ENCODE measurements at regions not wholly inside any gene's neighbourhood (a gene's known extent, or its start where the extent isn't known, plus 50 kb on each side); places are given as distances from the start of the nearest gene placed in this dataset.
A peak's percentile ranks its signal among the peaks of the same experiment; 100 is the strongest.

DNA sequence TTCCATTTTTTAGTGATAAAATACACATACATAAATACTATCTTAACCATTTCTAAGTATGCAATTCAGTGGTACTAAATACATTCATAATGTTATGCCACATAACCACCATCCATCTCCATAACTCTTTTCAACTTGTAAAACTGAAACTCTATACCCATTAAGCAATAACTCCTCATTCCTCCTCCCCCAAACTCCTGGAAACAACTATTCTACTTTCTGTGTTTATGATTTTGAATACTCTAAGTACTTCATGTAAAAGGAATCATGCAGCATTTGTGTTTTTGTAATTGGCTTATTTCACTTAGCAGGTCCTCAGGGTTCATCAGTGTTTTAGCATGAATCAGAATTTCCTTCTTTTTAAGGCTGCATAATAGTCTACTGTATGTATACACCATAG lies 131.8 kb downstream of the TES start (continued):
- TF ChIP-seq YY2 (tag by site-specific recombination; IDR thresholded peaks at IDR 0.05) (no peak), ZNF626 (tag by site-specific recombination; IDR thresholded peaks at IDR 0.05) (no peak), ZNF169 (tag by site-specific recombination; IDR thresholded peaks at IDR 0.05) (no peak), ZNF366 (tag by site-specific recombination; conservative IDR thresholded peaks at IDR 0.05) (peak; percentile 34; the same call in 1 of the 2 replicates), ZNF510 (tag by site-specific recombination; IDR thresholded peaks at IDR 0.05; ENCODE audit: insufficient replicate concordance) (no peak), KLF8 (tag by site-specific recombination; IDR thresholded peaks at IDR 0.05) (no peak), ZNF76 (tag by site-specific recombination; IDR thresholded peaks at IDR 0.05; ENCODE audit: borderline replicate concordance, low read depth) (no peak), ZNF221 (tag by site-specific recombination; IDR thresholded peaks at IDR 0.05; ENCODE audit: borderline replicate concordance) (no peak), ZNF692 (tag by site-specific recombination; IDR thresholded peaks at IDR 0.05) (0 out of 2 replicates have a peak, but pooled peaks have one; percentile 15), REPIN1 (tag by site-specific recombination; IDR thresholded peaks at IDR 0.05; ENCODE audit: low read depth) (no peak), ZSCAN30 (tag by site-specific recombination; IDR thresholded peaks at IDR 0.05) (no peak), ZNF37A (tag by site-specific recombination; IDR thresholded peaks at IDR 0.05) (no peak)
- TF ChIP-seq, protein P1, sequence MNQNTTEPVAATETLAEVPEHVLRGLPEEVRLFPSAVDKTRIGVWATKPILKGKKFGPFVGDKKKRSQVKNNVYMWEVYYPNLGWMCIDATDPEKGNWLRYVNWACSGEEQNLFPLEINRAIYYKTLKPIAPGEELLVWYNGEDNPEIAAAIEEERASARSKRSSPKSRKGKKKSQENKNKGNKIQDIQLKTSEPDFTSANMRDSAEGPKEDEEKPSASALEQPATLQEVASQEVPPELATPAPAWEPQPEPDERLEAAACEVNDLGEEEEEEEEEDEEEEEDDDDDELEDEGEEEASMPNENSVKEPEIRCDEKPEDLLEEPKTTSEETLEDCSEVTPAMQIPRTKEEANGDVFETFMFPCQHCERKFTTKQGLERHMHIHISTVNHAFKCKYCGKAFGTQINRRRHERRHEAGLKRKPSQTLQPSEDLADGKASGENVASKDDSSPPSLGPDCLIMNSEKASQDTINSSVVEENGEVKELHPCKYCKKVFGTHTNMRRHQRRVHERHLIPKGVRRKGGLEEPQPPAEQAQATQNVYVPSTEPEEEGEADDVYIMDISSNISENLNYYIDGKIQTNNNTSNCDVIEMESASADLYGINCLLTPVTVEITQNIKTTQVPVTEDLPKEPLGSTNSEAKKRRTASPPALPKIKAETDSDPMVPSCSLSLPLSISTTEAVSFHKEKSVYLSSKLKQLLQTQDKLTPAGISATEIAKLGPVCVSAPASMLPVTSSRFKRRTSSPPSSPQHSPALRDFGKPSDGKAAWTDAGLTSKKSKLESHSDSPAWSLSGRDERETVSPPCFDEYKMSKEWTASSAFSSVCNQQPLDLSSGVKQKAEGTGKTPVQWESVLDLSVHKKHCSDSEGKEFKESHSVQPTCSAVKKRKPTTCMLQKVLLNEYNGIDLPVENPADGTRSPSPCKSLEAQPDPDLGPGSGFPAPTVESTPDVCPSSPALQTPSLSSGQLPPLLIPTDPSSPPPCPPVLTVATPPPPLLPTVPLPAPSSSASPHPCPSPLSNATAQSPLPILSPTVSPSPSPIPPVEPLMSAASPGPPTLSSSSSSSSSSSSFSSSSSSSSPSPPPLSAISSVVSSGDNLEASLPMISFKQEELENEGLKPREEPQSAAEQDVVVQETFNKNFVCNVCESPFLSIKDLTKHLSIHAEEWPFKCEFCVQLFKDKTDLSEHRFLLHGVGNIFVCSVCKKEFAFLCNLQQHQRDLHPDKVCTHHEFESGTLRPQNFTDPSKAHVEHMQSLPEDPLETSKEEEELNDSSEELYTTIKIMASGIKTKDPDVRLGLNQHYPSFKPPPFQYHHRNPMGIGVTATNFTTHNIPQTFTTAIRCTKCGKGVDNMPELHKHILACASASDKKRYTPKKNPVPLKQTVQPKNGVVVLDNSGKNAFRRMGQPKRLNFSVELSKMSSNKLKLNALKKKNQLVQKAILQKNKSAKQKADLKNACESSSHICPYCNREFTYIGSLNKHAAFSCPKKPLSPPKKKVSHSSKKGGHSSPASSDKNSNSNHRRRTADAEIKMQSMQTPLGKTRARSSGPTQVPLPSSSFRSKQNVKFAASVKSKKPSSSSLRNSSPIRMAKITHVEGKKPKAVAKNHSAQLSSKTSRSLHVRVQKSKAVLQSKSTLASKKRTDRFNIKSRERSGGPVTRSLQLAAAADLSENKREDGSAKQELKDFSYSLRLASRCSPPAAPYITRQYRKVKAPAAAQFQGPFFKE (tag by site-specific recombination; IDR thresholded peaks at IDR 0.05; ENCODE audit: borderline replicate concordance): no peak
- TF ChIP-seq, protein P2, sequence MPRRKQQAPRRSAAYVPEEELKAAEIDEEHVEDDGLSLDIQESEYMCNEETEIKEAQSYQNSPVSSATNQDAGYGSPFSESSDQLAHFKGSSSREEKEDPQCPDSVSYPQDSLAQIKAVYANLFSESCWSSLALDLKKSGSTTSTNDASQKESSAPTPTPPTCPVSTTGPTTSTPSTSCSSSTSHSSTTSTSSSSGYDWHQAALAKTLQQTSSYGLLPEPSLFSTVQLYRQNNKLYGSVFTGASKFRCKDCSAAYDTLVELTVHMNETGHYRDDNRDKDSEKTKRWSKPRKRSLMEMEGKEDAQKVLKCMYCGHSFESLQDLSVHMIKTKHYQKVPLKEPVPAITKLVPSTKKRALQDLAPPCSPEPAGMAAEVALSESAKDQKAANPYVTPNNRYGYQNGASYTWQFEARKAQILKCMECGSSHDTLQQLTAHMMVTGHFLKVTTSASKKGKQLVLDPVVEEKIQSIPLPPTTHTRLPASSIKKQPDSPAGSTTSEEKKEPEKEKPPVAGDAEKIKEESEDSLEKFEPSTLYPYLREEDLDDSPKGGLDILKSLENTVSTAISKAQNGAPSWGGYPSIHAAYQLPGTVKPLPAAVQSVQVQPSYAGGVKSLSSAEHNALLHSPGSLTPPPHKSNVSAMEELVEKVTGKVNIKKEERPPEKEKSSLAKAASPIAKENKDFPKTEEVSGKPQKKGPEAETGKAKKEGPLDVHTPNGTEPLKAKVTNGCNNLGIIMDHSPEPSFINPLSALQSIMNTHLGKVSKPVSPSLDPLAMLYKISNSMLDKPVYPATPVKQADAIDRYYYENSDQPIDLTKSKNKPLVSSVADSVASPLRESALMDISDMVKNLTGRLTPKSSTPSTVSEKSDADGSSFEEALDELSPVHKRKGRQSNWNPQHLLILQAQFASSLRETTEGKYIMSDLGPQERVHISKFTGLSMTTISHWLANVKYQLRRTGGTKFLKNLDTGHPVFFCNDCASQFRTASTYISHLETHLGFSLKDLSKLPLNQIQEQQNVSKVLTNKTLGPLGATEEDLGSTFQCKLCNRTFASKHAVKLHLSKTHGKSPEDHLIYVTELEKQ (tag by site-specific recombination; IDR thresholded peaks at IDR 0.05; ENCODE audit: borderline replicate concordance): no peak; the same call in 1 of the 2 replicates

- ChIA-PET POLR2A (no interaction called here), CTCF (no interaction called here)
- Histone ChIP-seq H3K27ac (ENCODE audit: extremely low read depth, low read depth, low read length) (no peak overlapping the region), H3K9me3 (ENCODE audit: control insufficient read depth, insufficient read depth, low read depth, low read length) (no peaks in the 10 kb centered on the region), H3K4me3 (ENCODE audit: low read depth, low read length) (no peak overlapping the region), H3K4me1 (ENCODE audit: control insufficient read depth, insufficient read depth, low read length) (no peaks in the 10 kb centered on the region), H3K36me3 (ENCODE audit: control insufficient read depth in 2 of 2, insufficient read depth in 1 of 2, low read length in 2 of 2) (no peaks in the 10 kb centered on the region)
- TF ChIP-seq PRDM1 (tag by site-specific recombination; IDR thresholded peaks at IDR 0.05): peak; percentile 95
- no peak for TF ChIP-seq ZBTB20 (tag by site-specific recombination; IDR thresholded peaks at IDR 0.05)
- no peak for TF ChIP-seq ZNF585B (tag by site-specific recombination; IDR thresholded peaks at IDR 0.05)
- TF ChIP-seq ZNF26 (tag by site-specific recombination; IDR thresholded peaks at IDR 0.05): no peak
- TF ChIP-seq FEZF1 (tag by site-specific recombination; IDR thresholded peaks at IDR 0.05): no peak
Observed at GRCh38 chr7:116347151-116347832, 137.0 kb downstream of the TES start.
